GM19324 (cell line): ENCODE measurements at regions not wholly inside any gene's neighbourhood (a gene's known extent, or its start where the extent isn't known, plus 50 kb on each side); places are given as distances from the start of the nearest gene placed in this dataset.

Source experiments
- ATAC-seq: cut with Tn5 transposase; IDR thresholded peaks from one replicate; pipeline ENCODE4 v1.9.1; 2021; ENCODE audit warnings: mild to moderate bottlenecking, moderate library complexity; ENCODE audit not compliant: unreplicated experiment, low FRiP score

DNA sequence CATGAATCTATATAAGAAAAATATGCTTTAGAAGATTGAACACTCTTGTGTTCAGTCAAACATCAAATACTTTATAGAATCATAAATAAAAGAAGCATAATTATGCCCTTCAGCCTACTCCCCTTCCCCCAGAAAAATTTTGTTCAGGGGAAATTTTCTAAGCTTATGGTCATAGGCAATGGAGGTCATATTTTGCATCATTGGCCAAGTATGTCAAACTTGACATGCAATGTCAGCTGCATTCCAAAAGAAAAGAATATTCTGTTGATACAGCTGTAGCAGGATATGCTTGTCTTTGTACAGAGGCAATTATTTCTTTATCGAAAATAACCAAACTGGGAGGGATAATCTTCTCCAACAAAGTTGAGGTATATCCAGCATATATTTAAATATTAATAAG lies 328.2 kb downstream of the ZIC1 start:
- no peak for ATAC-seq

DNA sequence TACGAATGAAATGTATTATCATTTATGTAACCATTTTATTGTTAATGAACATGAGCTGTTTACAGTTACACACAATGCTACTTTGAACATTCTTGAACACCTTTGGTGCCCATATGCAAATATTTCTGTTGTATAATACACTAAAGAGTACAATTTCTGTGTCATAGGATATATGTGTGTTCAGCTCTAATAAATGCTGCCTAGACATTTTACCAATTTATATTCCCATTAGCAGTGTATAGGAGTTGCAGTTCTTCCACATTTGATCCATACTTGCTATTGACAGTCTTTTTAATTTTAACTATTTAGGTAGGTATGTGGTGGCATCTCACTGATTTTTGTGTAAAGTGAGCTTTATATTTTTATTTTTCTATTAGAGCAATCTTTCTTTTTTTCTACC lies 331.8 kb downstream of the ZIC1 start:
- no peak for ATAC-seq

DNA sequence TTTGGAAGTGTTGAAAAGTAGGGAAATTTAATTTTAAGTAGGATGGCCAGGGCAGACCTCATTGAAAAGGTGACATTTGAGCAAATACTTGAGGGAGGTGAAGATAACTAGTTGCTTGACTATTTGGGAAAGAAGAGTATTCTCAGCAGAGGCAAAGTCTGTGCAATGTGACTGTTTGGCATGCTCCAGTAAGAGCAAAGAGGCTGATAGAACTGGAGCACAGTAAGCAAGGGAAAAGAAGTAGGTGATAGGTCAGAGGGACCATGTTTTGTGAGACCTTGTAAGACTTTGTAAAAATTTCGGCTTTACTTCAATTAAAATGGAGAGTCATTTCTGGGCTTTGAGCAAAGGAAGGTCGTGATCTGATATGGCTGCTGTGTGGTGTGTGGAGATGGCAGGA lies 335.8 kb downstream of the ZIC1 start:
- ATAC-seq, result no peak

DNA sequence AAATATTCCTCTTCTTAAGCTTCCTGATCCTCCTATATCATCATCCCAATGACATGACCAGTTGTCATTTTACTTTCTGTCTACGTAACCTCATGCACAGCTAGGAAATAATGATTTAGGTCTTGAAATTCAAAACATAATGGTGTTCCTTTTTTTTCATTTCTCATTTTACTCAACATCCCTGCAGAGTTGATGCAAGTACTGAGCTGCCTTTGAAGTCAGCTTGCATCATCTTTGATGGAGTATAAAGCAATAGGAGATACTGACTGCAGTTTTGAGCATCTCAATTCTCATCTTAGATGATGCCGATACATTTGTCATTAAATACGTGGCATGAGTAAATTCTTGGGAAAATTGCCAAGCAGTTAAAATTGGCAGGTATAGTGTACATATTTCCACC lies 346.1 kb downstream of the ZIC1 start:
- ATAC-seq, result no peak

DNA sequence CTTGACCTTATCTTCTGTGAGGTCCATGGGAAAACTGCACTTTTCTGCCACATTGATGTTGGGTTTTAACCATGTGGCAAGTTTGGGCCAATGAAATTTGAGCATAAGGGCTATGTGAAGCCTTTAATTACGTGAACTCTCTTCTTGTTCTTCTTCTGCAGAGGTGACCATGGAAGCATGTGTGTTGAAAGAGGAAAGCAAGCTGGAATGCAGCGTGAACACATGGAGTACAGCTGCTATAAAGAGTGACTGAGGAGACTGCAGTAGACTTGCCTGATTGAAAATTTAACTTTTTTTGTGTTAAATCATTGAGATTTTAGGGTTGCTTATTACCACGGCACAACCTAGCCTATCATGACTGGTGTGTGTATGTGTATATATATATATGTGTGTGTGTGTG lies 347.3 kb downstream of the ZIC1 start:
- no peak for ATAC-seq

DNA sequence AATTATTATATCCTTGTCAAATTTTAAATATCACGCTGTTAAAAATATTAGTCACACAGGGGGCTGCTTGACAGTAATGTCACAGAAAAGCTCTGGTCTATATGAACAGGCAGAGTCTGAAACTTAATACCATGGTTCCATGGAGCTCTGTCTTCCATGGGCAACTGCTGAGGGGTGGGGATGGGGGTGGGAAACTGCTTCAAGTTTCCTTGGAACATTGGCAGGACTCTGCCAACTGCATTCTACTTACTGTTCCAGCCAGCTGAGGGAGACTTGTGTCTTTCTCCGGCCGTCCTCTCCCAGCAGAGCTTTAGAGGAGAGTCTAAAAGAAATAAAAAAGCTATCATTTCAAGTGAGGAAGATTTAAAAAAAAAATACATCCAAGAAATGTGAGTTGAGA lies 348.7 kb downstream of the ZIC1 start:
- no peak for ATAC-seq

DNA sequence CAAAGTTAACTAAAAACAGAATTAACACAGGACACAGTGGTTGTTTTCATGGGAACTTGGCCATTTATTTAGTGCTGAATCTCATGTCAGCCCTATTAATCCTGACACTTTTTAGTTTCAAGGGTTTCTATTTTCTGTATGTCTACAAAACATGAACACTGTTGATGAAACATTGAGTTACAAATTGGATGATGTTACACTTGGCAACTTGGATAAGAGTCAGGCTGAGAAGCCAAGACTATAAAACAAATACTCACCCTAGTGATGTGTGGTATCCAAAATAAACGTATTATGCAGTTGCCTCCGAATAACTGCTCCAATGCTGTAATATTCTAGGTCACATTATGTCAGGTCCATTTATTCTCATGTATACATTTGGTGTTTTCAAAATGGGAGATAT lies 349.6 kb downstream of the ZIC1 start:
- no peak for ATAC-seq

DNA sequence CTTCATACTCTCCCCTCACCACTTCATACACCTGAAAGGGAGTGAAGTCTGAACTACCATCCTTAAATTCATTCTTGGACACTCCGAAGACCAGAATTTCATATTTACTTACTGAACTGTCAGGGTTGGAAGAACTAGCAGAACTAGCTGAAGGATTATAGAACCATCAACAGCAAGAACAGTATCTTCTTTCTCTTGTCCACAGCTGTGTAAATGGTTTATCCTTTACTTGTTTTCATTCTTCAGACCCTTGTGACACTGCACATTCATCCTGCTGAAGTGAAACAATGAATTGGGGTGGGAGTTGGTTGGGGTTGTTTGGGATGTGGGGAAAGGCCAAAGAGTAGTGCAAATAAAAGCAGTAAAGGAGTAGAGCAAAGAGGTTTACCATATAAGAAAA lies 350.9 kb downstream of the ZIC1 start:
- ATAC-seq, result no peak

DNA sequence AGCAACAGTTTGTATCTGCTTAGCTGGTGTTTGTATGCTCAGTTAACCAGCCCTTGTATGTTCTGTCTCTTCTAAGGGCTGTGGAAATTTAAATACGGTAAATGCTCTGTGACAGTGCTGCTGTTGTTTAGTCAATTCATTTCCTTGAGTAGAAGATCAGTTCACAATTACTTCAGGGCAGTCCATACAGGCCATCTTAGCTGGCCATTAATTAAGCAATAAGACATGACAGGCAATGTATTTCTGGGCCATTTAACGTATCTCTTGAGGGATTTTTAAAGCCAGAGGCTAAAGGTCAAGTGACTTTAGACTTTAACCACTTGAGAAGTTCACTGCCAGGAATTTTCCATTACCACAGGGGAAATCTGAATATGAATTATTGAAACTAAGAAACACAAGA lies 351.8 kb downstream of the ZIC1 start:
- ATAC-seq, result no peak

DNA sequence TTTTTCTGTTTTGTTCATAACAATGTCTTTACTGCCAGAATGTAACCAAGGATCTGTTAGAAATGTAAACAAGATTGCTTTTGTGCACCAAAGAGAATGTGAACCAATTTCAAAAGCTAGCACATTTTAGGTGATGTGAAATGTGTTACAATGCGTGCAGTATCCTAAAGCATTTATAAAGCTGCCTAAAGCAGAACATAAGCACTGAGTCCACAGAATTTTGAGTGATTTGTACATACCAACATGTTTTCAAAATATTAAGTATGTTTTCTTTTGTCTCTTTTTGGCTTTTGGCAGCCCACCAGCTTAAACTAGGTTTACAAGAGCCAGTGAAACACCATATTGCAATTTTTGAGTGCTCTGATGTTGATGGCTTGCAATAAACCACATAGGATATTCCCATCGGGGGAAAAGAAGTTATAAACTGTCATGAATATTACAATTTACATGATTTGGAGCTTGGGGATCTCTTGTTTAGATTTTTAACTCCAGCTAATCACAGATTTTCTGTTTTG lies 364.0 kb downstream of the ZIC1 start:
- no peak for ATAC-seq

DNA sequence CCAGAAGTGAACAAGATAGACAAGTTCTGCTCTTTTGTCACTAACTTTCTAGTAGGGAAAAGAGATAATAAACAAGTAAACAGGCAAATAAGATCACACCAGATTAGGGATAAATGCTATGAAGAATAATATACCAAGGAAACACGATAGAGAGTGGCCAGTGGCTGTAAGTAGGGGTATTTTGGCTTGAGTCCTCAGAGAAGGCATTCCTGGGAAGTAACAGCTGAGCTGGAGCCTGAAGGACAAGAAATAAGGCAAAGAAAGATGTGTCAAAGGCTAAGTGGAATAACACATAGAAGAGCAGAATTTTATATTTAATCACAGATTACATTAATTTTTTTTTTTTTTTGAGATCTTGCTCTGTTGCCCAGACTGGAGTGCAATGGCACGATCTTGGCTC lies 366.2 kb downstream of the ZIC1 start:
- ATAC-seq, result no peak

DNA sequence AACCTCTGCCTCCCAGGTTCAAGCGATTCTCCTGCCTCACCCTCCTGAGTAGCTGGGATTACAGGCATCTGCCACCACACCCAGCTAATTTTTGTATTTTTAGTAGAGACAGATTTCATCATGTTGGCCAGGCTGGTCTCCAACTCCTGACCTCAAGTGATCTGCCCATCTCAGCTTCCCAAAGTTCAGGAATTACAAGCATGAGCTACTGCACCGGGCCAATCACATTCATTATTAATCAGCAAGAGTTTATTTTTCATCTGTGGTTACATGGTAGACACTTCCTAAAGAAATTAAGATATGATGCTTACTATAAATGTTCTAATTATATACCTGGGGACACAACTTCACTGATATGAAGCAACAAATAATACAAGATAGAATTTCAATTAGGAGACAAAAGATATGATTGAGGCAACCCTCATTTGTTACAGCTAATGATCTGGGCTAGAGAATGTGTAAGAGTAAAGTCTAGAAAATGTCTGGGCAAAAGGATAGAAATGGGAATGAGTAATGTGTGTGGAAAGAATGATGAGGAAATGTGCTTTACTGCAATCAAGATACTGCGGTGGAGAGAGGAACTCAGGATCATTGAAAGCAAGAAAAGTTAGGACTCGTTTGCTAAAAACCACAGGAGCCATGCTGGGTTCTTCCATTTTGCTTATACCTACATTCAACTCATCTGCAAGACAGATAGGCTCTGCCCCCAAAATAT lies 366.8 kb downstream of the ZIC1 start:
- no peak for ATAC-seq

DNA sequence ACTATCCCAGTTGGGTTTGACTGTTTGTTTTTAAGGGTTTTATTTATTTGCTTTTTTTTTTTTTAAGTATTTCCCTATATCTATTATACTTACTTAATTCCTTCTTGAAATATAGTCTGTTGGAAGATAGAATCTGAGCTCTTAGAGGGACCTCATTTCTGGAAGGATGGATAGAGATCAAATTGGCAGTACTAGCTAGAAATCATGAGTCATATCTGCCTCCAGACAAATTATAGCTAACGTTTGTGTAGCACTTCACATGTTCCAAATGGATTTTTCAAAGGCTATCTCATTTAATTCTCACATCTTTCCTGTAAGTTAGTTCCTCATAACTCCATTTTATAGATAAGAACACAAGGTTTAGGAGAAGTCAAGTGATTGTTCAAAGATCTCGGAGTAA lies 384.7 kb downstream of the ZIC1 start:
- no peak for ATAC-seq

DNA sequence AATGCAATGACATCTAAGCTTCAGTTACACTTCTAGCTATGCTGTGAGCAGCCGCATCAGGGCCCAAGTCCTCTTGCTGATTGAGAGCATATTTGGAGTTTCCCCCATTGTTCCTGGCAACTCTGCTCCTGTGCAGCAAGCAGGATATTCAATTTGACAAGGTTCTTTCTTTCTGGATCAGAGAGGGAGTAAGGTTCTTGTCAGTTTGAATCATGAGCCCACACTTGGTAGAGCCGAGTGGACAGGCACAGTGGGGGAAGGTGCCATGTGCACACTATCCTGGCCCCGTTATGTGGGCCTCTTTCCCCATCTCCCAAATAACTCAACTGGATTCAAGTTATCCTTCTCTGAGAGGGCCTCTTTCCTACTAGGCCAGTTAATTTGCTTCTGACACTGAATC lies 385.4 kb downstream of the ZIC1 start:
- no peak for ATAC-seq

DNA sequence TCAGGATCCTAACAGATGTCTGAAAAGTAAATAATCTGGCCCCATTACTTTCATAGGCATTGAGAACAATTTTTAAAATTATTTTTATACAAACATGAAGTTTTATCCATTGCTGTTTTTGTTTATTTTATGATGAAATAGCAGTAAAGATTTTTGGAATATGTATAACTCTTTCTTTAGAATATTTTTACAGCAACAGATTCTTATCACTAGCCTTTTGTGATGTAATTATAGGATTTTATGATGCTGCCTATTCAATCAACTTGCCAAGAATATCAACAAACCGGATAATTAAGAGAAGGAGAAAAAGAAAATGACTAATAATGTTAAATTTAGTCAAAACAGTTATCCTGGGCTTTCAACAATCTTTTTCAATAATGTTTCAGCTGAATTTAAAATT lies 386.3 kb downstream of the ZIC1 start:
- no peak for ATAC-seq

DNA sequence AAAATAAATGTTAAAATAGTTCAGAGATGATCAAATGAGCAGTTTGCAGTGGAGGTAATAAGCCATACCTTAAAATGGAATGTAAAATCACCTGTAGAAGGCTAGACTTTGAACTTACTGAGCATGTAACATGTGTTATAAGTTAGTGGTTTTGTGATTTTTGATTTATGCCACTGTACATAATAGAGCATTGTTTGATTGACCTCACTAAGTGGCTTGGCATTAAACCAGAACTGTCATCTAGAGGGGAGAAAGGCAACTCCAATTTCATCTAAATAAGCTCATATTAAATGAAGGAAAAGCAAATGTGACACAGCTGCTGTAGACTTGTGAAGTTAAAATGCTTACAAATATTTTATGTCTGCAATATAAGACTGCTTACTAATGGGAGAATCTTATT lies 387.9 kb downstream of the ZIC1 start:
- no peak for ATAC-seq

DNA sequence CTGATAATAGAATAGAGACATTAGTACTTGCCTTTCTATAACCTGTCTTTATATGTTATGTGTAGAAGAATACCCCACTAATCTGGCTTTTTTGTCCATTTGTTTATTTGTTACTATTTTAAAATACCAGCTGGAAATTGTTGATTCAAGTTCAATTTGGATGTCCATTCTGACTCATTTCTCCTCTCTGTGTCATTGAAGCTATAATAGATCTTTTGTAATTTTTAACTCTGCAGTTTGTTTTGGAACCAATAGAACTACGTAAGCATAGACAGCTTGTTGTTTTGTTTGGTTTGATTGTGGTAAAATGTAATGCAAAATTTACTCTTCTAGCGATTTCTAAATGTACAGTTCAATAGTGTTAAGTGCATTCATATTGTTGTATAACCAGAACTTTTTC lies 390.4 kb downstream of the ZIC1 start:
- no peak for ATAC-seq

DNA sequence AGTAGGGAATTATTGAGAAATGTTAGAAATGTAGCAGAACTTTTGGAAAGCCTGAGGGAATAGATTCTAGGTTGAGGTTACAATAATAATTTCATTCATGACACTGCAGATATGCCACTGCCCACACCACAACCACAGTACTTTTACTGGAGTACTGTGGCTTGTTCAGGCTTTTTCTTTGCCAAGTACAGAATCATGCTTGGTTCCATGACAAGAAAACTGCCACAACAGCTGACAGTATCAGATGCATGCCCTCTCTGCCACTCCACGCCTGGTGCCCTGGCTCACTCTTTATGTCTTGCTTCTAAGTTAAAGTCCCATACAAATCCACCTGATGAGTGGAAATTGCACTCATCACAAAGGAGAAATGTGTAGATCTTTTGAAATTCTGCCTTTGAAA lies 398.6 kb downstream of the ZIC1 start:
- no peak for ATAC-seq

DNA sequence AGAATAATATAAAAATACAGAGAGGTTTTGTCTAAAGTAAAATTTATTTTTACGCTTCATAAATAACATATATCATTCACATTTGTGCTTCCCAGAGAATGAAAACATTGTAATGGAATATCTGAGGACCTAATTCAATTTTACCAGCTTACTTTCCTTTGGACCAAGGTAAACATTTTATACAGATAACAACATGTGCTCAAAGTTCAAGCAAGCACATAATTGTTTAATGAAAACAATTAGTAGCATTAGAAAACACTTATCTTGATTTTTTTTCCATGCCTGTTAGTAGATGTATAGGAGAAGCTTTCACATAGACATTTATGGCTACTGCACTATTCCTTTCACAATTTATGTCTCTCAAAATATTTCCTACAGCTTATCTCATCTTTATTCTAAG lies 400.0 kb downstream of the ZIC1 start:
- no peak for ATAC-seq

DNA sequence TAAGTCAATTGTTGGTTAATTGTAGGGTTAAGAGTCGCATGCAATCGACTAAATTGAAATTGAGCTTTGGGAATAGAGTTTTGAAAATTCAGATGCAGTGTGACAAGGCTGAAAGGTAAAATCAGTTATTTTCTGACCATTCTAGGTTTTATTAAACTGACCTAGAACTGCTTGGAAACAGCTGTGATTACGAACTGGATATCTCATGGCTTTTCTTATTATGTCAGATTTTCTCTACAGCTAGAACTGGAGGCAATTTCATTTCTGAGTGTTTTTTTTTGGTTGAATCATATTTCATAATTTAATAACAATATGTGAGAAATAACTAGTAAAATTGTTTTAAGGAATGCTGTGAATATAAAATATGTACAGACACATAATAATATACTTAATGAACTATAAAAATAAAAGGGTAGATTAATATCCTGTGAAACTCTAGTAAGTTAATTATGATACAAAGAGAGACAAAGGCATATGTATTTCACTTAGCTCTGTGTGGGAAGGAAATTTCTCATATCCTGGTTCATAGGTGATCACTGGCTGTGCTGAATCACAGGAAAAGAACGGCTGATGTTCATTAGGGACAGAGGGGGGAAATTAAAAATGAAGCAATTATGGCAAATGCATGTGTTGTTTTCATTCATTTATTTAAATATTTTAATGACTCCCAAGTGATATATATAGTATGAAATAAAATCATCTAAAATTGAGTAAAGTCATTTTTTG lies 403.2 kb downstream of the ZIC1 start:
- no peak for ATAC-seq

DNA sequence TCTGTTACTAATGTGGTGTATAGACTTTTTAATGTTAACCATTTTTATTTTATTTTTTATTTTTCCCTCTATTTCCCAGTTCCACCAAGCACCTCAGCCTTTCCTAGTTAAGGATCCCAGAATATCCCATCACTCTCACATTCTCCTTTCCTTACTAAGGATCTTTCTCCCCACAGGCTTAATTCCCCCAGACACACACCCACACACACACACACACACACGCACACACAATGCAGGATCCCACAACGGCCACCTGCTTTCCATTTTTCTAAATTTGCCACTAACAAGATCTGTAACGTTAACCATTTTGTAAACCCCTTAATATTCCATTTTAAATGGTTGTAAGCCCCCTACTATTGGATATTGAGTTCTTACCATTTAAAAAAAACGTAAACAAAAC lies 404.1 kb downstream of the ZIC1 start:
- no peak for ATAC-seq

DNA sequence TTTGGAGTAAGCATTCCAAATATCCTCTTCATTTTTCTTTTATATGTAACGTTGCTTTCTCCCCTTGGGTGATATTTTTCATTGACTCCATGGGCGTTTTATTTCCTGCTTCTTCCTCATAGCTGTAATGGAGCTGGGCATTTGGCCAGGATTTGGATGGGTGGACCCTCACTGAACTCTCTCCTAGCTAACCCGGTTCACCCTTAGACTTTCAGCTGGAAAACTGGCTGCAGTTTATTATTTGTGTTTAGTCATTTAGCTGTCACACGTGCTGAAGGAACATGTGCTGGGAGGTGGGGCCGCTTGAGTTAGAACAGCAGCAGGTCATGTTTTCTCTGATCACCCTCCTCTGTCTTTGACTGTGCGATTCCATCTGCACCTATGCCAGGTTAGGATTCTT lies 407.6 kb downstream of the ZIC1 start:
- no peak for ATAC-seq
